A549 (cell line): ENCODE measurements at regions not wholly inside any gene's neighbourhood (a gene's known extent, or its start where the extent isn't known, plus 50 kb on each side); places are given as distances from the start of the nearest gene placed in this dataset.

Experiments used
- ATAC-seq, 2 experiments: fragments of 200-7000 bp in 1 of 2; fragments of >200 bp in 1 of 2; cut with Nextera tagmentation in 1 of 2; cut with Tn5 transposase in 1 of 2; 3 replicates each; pipeline versions ENCODE4 v1.8.0 to v1.9.1; 2018 to 2020; ENCODE audit warnings: mild to moderate bottlenecking in 1 of 2, moderate library complexity in 1 of 2
- CTCF ChIA-PET: fragments of 300-600 bp; sonication (Branson Sonifier 250); formaldehyde crosslinking; extraction: SDS; loops from one replicate; lab custom pipeline; 2021; ENCODE audit warnings: antibody characterized with exemption, inconsistent platforms; lab: Yijun Ruan, JAX
- POLR2A ChIA-PET: fragments of 350-600 bp; formaldehyde crosslinking; extraction: SDS; loops from one replicate; lab custom pipeline; 2021; ENCODE audit warnings: antibody characterized with exemption, inconsistent platforms; lab: Yijun Ruan, JAX
- DNase-seq, 2 experiments: peaks; one replicate each; pipeline versions ENCODE4 v3.0.0 to v3.0.0-alpha.2; 2011 to 2016; ENCODE audit warnings: low read depth in 1 of 2, low spot score in 1 of 2
- FAIRE-seq: peaks from 2 replicates; lab custom pipeline; 2011; peaks lifted over from hg19 to GRCh38; lab: Jason Lieb, UNC
- H3K27ac ChIP-seq, 2 experiments: fragments of >200 bp; sonication (Bioruptor Twin); formaldehyde crosslinking; 3 replicates each; pipeline ENCODE4 v1.5.1; 2016 to 2017
- H3K4me1 ChIP-seq: fragments of >200 bp; sonication (Bioruptor Twin); formaldehyde crosslinking; 3 replicates; pipeline ENCODE4 v1.6.1; 2016
- H3K4me2 ChIP-seq: fragments of >200 bp; sonication (Bioruptor Twin); formaldehyde crosslinking; 3 replicates; pipeline ENCODE4 v1.6.1; 2016
- H3K4me3 ChIP-seq: fragments of >200 bp; sonication (Bioruptor Twin); formaldehyde crosslinking; 3 replicates; pipeline ENCODE4 v1.5.1; 2016
- H3K9me3 ChIP-seq: fragments of >200 bp; sonication (Bioruptor Twin); formaldehyde crosslinking; 3 replicates; pipeline ENCODE4 v1.6.1; 2016
- BHLHE40 ChIP-seq: IDR thresholded peaks from 2 replicates; pipeline ENCODE4 v1.6.1; 2012; ENCODE audit warnings: low read depth, low read length, inconsistent platforms
- CBX2 ChIP-seq: fragments of 200-600 bp; sonication (generic); IDR thresholded peaks from 2 replicates; pipeline ENCODE4 v1.6.1; 2016; ENCODE audit warnings: low read depth, mild to moderate bottlenecking, borderline replicate concordance
- CBX8 ChIP-seq: fragments of 200-600 bp; sonication (generic); IDR thresholded peaks from 2 replicates; pipeline ENCODE4 v1.6.1; 2016
- CEBPB ChIP-seq, 2 experiments: fragments of >200 bp in 1 of 2; sonication (Bioruptor Twin) in 1 of 2; formaldehyde crosslinking in 1 of 2; IDR thresholded peaks; 2 replicates each; pipeline ENCODE4 v1.6.1; 2012 to 2016
- EHMT2 ChIP-seq: fragments of 200-600 bp; sonication (generic); IDR thresholded peaks from 2 replicates; pipeline ENCODE4 v1.6.1; 2016; ENCODE audit warnings: antibody characterized with exemption, low read depth, mild to moderate bottlenecking, moderate library complexity
- FOSB ChIP-seq: fragments of 250-450 bp; sonication (Bioruptor Pico); IDR thresholded peaks from 2 replicates; pipeline ENCODE4 v1.5.0; 2020; ENCODE audit warnings: mild to moderate bottlenecking, moderate library complexity
- FOXS1 ChIP-seq: fragments of 250-450 bp; sonication (Bioruptor Pico); IDR thresholded peaks from 2 replicates; pipeline ENCODE4 v1.5.0; 2020; ENCODE audit warnings: mild to moderate bottlenecking, moderate library complexity
- HDAC2 ChIP-seq: fragments of 200-600 bp; sonication (generic); IDR thresholded peaks from 2 replicates; pipeline ENCODE4 v1.6.1; 2016
- HEYL ChIP-seq: fragments of 250-450 bp; sonication (Bioruptor Pico); IDR thresholded peaks from 2 replicates; pipeline ENCODE4 v1.8.0; 2021; ENCODE audit warnings: mild to moderate bottlenecking, moderate library complexity
- HOXB13 ChIP-seq: fragments of 250-450 bp; sonication (Bioruptor Pico); IDR thresholded peaks from 2 replicates; pipeline ENCODE4 v1.5.0; 2020; ENCODE audit warnings: low read depth, mild to moderate bottlenecking, moderate library complexity
- HOXB5 ChIP-seq: fragments of 250-450 bp; sonication (Bioruptor Pico); IDR thresholded peaks from 2 replicates; pipeline ENCODE4 v1.5.0; 2020; ENCODE audit warnings: mild to moderate bottlenecking, moderate library complexity
- JUN ChIP-seq, 2 experiments: fragments of >200 bp; sonication (Bioruptor Twin); formaldehyde crosslinking; IDR thresholded peaks; 2 replicates in 1 of 2; 3 replicates in 1 of 2; pipeline ENCODE4 v1.6.1; 2016 to 2017
- PHF8 ChIP-seq: fragments of 200-600 bp; sonication (generic); IDR thresholded peaks from 2 replicates; pipeline ENCODE4 v1.6.1; 2016; ENCODE audit warnings: low read depth, mild to moderate bottlenecking, antibody characterized with exemption, moderate library complexity, borderline replicate concordance
- POLR2AphosphoS2 ChIP-seq: conservative IDR thresholded peaks from 2 replicates; pipeline ENCODE4 v1.6.1; 2012; ENCODE audit warnings: low read length, improper control_type of control experiment, inconsistent platforms
- RARB ChIP-seq: fragments of 250-450 bp; sonication (Bioruptor Pico); IDR thresholded peaks from 2 replicates; pipeline ENCODE4 v1.8.0; 2021; ENCODE audit warnings: mild to moderate bottlenecking, moderate library complexity
- RCOR1 ChIP-seq: fragments of 150-350 bp; IDR thresholded peaks from 2 replicates; pipeline ENCODE4 v1.6.1; 2014; ENCODE audit warnings: antibody characterized with exemption, low read length, low read depth
- RFX5 ChIP-seq: fragments of 450-650 bp; IDR thresholded peaks from 2 replicates; pipeline ENCODE4 v1.7.1; 2014; ENCODE audit warnings: antibody characterized with exemption, mild to moderate bottlenecking, moderate library complexity
- SMC3 ChIP-seq: fragments of >200 bp; sonication (Bioruptor Twin); formaldehyde crosslinking; IDR thresholded peaks from 3 replicates; pipeline ENCODE4 v1.6.1; 2018; ENCODE audit warnings: inconsistent platforms
- TP53 ChIP-seq: fragments of 250-450 bp; sonication (Bioruptor Pico); IDR thresholded peaks from 2 replicates; pipeline ENCODE4 v1.5.0; 2021; ENCODE audit warnings: mild to moderate bottlenecking, moderate library complexity
- ZSCAN20 ChIP-seq: fragments of 250-450 bp; sonication (Bioruptor Pico); IDR thresholded peaks from 2 replicates; pipeline ENCODE4 v1.8.0; 2022; ENCODE audit warnings: mild to moderate bottlenecking, moderate library complexity
- WGBS: methylation state at CpG from one replicate; pipeline ENCODE4 v1.1.6; 2017; ENCODE audit errors: missing lambda C conversion rate; 5-methylcytosine and 5-hydroxymethylcytosine counted together
- TF ChIP-seq, protein P1 (sequence below): IDR thresholded peaks from 2 replicates; pipeline ENCODE4 v1.6.1; 2012
- TF ChIP-seq, protein P2 (sequence below): IDR thresholded peaks from 2 replicates; pipeline ENCODE4 v1.6.1; 2012; ENCODE audit warnings: low read depth, borderline replicate concordance
- TF ChIP-seq, protein P3 (sequence below): fragments of 200-600 bp; sonication (generic); IDR thresholded peaks from 2 replicates; pipeline ENCODE4 v1.6.1; 2016; ENCODE audit warnings: antibody characterized with exemption, mild to moderate bottlenecking, moderate library complexity
- TF ChIP-seq, protein P4 (sequence below): fragments of >200 bp; sonication (Bioruptor Twin); formaldehyde crosslinking; IDR thresholded peaks from 3 replicates; pipeline ENCODE4 v1.6.1; 2016

DNA sequence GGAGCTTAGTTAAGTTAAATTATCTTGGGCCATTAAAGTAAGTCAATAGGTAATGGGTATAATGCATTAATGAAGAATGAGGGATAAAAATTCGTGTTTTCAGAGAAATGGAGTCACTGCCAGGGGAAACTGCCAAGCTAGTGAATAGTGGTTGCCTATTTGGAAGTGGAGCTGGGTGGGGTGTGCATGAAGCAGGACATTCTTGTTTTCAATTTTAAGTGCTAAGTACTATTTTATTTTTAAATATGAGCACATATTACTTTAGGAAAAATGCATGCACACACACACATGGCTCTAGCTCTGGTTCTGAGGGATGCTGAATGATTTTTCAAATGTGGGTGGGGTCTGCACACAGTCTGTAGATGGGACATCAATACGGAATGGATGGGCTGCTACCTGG, 717.7 kb upstream of the SGCG start:
- Histone ChIP-seq H3K4me2 (no peak overlapping the region), H3K9me3 (no peaks in the 10 kb centered on the region), H3K4me1 (no peaks in the 10 kb centered on the region), H3K27ac (no peak overlapping the region), H3K4me3 (no peak overlapping the region)
- ChIA-PET CTCF (no interaction called here), POLR2A (no interaction called here)
- TF ChIP-seq, protein P1, sequence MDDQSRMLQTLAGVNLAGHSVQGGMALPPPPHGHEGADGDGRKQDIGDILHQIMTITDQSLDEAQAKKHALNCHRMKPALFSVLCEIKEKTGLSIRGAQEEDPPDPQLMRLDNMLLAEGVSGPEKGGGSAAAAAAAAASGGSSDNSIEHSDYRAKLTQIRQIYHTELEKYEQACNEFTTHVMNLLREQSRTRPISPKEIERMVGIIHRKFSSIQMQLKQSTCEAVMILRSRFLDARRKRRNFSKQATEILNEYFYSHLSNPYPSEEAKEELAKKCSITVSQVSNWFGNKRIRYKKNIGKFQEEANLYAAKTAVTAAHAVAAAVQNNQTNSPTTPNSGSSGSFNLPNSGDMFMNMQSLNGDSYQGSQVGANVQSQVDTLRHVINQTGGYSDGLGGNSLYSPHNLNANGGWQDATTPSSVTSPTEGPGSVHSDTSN, result no peak
- TF ChIP-seq SMC3 (no peak), EHMT2 (no peak), PHF8 (no peak), HEYL (CRISPR knock-in tag) (no peak), RFX5 (no peak), POLR2AphosphoS2 (no peak), ZSCAN20 (CRISPR knock-in tag) (no peak), TP53 (no peak), HDAC2 (no peak), JUN (IDR thresholded peaks at IDR 0.05) (no peak), BHLHE40 (no peak)
- TF ChIP-seq, protein P2, sequence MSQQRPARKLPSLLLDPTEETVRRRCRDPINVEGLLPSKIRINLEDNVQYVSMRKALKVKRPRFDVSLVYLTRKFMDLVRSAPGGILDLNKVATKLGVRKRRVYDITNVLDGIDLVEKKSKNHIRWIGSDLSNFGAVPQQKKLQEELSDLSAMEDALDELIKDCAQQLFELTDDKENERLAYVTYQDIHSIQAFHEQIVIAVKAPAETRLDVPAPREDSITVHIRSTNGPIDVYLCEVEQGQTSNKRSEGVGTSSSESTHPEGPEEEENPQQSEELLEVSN, result no peak
- 20% methylated on average over 2 of the region's 2 CpGs for WGBS
- no peak for ATAC-seq
- DNase-seq, result no peak
- FAIRE-seq, result no peak

DNA sequence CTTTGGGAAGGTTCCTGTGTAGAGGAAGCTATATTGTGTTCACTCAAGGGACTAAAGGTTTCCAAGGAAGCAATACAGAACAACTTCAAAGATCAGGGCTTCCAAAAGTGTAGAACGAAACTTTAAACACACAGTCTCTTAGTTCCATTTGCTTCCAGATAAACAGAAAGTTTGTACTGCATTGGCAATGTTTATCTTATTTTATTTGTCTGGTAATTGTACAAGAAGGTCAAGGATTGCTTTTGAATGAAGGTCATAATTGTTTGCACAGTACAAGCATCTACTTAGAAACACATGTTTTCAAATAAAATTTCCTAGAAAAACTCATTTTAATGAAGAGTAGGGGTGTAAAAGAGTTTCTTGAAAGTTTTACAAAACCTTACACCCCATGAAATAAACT, 712.7 kb upstream of the SGCG start:
- CTCF ChIA-PET, result no interaction called here
- ATAC-seq, result no peak

DNA sequence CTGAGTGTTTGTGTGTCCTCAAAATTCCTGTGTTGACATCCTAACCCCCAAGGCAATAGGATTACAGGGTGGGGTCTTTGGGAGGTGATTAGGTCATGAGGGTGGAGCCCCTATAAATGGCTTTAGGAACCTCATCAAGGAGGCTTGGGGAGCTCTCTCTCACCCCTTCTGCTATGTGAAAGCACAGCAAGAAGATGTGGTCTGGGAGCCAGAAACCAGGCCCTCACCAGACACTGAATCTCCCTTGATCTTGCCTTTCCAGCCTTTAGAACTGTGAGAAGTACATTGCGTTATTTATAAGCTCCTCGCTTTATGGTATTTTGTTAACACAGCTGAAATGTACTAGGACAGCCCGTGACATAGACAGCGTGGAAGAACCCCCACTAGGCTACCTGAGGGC, 712.0 kb upstream of the SGCG start:
- POLR2A ChIA-PET, result no interaction called here

More for the DNA sequence above, 712.7 kb upstream of the SGCG start:
- no peak for TF ChIP-seq FOXS1 (CRISPR knock-in tag)
- TF ChIP-seq, protein P3, sequence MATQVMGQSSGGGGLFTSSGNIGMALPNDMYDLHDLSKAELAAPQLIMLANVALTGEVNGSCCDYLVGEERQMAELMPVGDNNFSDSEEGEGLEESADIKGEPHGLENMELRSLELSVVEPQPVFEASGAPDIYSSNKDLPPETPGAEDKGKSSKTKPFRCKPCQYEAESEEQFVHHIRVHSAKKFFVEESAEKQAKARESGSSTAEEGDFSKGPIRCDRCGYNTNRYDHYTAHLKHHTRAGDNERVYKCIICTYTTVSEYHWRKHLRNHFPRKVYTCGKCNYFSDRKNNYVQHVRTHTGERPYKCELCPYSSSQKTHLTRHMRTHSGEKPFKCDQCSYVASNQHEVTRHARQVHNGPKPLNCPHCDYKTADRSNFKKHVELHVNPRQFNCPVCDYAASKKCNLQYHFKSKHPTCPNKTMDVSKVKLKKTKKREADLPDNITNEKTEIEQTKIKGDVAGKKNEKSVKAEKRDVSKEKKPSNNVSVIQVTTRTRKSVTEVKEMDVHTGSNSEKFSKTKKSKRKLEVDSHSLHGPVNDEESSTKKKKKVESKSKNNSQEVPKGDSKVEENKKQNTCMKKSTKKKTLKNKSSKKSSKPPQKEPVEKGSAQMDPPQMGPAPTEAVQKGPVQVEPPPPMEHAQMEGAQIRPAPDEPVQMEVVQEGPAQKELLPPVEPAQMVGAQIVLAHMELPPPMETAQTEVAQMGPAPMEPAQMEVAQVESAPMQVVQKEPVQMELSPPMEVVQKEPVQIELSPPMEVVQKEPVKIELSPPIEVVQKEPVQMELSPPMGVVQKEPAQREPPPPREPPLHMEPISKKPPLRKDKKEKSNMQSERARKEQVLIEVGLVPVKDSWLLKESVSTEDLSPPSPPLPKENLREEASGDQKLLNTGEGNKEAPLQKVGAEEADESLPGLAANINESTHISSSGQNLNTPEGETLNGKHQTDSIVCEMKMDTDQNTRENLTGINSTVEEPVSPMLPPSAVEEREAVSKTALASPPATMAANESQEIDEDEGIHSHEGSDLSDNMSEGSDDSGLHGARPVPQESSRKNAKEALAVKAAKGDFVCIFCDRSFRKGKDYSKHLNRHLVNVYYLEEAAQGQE, result no peak
- TF ChIP-seq HOXB5 (CRISPR knock-in tag), result no peak
- no peak for TF ChIP-seq RARB (CRISPR knock-in tag)
- TF ChIP-seq CBX2, result no peak
- no peak for TF ChIP-seq FOSB (CRISPR knock-in tag)
- TF ChIP-seq, all 56 proteins: peak for 0
- POLR2A ChIA-PET, result no interaction called here
- 0% methylated on average over 1 of the region's 1 CpG for WGBS
- Histone ChIP-seq H3K4me2 (no peak overlapping the region), H3K4me1 (no peaks in the 10 kb centered on the region), H3K4me3 (no peak overlapping the region), H3K9me3 (no peaks in the 10 kb centered on the region), H3K27ac (no peak overlapping the region)
- FAIRE-seq, result no peak
- no peak for DNase-seq

More for the DNA sequence above, 712.0 kb upstream of the SGCG start:
- no peak overlapping the region for H3K4me2 ChIP-seq
- H3K4me3 ChIP-seq, result no peak overlapping the region
- CTCF ChIA-PET, result no interaction called here
- H3K4me1 ChIP-seq, result no peaks in the 10 kb centered on the region
- 33% methylated on average over 4 of the region's 4 CpGs for WGBS
- H3K9me3 ChIP-seq, result no peaks in the 10 kb centered on the region
- DNase-seq (no peak), FAIRE-seq (no peak), ATAC-seq (no peak)
- H3K27ac ChIP-seq, result no peak overlapping the region
- TF ChIP-seq, protein P4, sequence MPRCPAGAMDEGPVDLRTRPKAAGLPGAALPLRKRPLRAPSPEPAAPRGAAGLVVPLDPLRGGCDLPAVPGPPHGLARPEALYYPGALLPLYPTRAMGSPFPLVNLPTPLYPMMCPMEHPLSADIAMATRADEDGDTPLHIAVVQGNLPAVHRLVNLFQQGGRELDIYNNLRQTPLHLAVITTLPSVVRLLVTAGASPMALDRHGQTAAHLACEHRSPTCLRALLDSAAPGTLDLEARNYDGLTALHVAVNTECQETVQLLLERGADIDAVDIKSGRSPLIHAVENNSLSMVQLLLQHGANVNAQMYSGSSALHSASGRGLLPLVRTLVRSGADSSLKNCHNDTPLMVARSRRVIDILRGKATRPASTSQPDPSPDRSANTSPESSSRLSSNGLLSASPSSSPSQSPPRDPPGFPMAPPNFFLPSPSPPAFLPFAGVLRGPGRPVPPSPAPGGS, result no peak
- TF ChIP-seq CBX8, result no peak
- no peak for TF ChIP-seq RCOR1
- TF ChIP-seq CEBPB (IDR thresholded peaks at IDR 0.05), result no peak
- no peak for TF ChIP-seq RFX5
- TF ChIP-seq HOXB13 (CRISPR knock-in tag), result no peak
